ENCODE measurements at regions not wholly inside any gene's neighbourhood (a gene's known extent, or its start where the extent isn't known, plus 50 kb on each side); places are given as distances from the start of the nearest gene placed in this dataset.
"Not testable (repeated sequence)": the region's sequence is repeated elsewhere in the genome, so short reads cannot be mapped to it uniquely, and the experiment has no call there.

DNA sequence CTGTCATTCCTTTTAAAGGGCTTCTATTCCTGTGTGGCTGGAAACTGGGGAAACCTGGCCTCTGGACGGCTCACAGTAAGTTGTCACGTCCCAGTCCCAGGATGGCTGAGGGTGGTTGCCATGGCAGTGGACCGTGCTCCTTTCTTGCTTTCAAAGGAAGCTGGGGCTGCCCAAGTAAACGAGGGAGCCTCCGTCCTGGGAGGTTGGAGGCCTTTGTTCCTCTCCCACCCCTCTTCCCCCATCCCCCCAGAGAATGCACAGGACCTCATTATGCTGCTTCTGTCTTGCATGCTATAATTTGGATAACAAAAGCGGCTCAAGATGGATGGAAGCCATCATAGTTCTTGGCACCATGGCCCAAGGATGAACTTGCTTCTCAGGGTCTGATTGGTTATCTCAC is 325.5 kb upstream of the HS6ST1 start:
- no peak for DNase-seq (ENCODE audit: low spot score)

- no peak for DNase-seq (ENCODE audit: low spot score)
Measured at GRCh38 chr2:128644718-128645256, 326.1 kb upstream of the HS6ST1 start.

GRCh38 chr2:128645631-128646030 is 327.0 kb upstream of the HS6ST1 start:
- DNase-seq (ENCODE audit: low spot score): no peak

- no peak for DNase-seq (ENCODE audit: low spot score)
Measured at GRCh38 chr2:128646091-128646490, 327.4 kb upstream of the HS6ST1 start.

DNA sequence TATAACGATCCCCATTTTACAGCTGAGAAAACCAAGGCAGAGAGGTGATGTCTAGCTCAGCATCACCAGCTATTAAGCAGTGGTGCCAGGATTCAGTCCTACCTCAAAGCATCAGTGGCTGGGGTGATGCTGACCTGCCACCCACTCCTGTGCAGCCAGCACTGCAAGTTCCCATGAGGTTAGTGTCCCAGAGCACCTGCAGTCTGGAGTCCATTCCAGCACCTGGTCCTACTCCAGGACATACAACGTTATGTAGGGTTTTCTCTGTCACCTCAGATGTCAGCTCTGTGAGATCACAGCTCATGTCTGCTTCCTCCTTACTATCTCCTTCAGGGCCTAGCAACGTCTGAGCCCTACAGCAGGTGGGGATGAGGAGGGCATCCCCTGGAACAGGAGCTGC is 328.0 kb upstream of the HS6ST1 start:
- DNase-seq (ENCODE audit: low spot score): no peak

GRCh38 chr2:128651000-128651399 is 332.3 kb upstream of the HS6ST1 start:
- no peak for DNase-seq (ENCODE audit: low spot score)

DNA sequence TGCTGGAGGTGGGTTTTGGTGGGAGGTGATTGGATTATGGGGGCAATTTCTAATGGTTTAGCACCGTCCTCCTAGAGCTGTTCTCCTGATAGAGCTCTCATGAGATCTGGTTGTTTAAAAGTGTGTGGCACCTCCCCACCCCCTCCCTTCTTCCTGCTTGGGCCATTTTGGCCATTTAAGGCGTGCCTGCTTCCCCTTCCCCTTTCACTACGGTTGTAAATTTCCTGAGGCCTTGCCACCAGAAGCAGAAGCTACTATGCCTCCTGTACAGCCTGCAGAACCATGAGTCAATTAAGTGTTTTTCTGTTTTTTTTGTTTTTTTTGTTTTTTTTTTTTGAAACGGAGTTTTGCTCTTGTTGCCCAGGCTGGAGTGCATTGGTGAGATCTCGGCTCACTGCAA is 335.7 kb upstream of the HS6ST1 start:
- no peak for DNase-seq (ENCODE audit: low spot score)

DNA sequence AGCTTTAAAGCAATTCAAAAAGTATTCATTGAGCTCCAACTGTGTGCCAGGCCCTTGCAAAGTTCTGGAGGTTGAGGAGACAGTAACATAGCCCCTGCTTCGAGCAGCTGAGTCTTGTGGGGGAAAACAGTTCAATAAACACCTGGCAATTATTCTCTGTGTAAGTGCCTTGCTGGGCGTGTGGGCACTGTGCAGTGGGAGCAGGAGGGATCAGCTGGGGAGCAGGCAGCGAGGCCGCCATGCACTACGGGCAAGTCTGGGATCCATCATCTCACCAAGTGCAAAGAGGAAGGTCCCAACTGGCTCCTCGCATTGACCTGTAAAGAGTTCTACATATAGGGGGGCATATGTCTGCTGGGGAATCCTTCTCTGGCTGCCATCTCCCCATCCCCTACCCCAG is 342.2 kb upstream of the HS6ST1 start:
- DNase-seq (ENCODE audit: low spot score): no peak

GRCh38 chr2:128661311-128661710 is 342.6 kb upstream of the HS6ST1 start:
- no peak for DNase-seq (ENCODE audit: low spot score)

GRCh38 chr2:128662051-128662471 is 343.4 kb upstream of the HS6ST1 start:
- no peak for DNase-seq (ENCODE audit: low spot score)

DNA sequence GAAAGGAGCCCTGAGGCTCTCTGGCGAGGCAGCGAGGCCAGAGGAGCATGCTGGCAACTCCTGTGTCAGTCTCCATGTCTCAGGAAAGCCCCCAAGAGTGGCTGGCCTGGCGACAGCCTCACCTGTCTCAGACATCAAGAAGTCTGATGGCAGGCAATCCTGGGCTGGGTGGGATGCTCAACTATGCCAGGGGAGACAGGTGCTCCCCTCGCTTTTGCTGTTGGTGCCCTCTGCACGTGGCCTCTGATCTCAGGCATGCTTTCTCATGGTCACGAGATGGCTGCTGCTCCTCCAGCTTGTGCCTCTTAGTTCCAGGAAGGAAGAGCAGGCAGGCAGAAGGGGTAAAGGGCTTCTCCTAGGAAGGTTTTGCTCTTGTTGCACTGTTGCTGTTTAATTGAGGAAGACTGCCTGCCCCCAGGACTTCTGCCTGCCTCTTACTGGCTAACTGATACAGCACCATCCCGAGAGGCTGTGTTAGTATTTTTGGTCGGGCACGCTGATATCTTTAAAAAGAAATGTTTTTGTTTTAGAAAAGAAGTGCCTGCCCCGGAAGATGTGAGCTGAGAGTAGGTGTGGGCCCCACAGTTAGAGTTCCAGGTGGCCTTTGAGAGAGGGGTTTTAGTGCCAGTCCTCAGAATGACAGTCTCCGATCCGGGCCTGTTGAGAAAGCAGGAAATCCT is 344.8 kb upstream of the HS6ST1 start:
- DNase-seq (ENCODE audit: low spot score): no peak

DNA sequence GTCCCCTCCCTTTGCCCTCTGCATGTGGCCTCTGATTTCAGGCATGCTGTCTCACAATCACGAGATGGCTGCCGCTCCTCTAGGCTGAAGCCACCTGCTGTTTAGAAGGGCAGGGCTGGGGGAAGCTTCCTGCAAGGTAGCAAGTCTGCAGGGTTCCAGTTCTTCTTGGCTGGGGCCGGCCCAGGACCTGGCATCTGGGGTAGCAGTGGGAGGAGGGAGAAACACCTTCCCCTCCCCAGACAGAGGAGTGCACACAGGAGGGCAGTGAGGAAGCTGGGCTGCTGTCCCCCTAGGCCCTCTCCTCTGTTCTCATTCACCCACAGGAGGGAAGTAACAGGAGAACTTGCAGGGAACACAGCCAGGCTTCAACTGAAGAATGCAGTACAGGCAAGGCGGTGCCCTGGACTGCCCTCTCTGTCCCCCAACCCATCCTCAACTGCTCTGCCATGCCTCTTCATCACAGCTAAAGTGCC is 345.9 kb upstream of the HS6ST1 start:
- DNase-seq (ENCODE audit: low spot score): no peak

DNA sequence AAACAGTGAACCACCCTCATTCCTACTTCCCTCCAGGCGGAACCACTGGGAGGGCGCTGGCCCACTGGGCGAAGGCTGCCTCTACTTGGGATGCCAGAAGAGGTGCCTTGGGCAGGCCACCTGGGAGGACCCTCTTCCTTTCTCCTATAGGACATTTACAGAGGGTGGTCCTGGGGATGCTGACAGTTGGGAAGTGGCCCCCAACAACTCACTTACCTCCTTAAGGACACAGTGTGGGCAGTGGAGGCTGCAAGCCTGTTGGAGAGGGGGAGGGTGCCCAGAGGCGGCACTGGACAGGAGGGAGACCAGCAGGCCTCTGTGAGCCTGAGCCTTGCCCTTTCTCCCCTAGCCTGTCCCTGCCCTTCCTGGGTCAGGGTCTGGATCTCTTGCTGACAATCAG is 346.4 kb upstream of the HS6ST1 start:
- DNase-seq (ENCODE audit: low spot score): no peak

- DNase-seq (ENCODE audit: low spot score): no peak
Measured at GRCh38 chr2:128666596-128666995, 347.9 kb upstream of the HS6ST1 start.

DNA sequence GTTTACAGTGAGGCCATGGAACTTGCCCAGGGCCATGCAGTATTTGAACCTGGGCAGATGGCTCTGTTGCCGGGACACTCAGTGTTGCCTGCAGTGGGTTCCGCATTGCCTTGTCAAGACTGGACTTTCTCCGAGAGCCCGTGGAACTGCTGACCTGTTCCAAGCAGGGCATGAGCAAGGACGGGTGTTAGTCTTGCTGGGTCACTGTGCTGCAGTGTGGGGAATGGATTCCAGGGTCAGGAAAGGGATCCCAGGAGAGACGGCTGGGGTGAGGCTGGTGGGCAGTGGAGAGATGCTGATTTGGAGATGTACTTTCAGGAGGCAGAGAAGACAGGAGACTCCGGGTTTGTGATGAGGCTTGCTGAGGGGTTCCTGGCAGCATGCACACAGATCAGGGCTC is 348.7 kb upstream of the HS6ST1 start:
- DNase-seq (ENCODE audit: low spot score): no peak

DNA sequence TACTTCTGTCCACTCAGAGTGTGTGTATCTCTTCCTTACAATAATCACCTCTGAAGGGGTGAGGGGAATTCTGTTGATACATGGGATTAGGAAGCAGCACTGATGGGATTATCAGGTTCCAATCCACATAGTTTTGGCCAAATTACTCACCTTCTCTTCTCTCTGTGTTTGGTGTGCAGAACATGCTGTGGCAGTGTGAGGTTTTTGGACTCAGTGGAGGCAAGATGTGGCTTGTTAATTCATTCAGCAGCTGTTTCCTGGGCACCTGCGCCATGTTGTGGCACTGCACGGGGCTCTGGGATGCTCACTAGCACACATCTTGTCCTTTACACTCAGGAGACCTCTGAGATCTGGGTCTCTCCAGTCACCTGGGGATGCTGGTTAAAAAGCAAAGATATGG is 350.3 kb upstream of the HS6ST1 start:
- DNase-seq (ENCODE audit: low spot score): no peak

- no peak for DNase-seq (ENCODE audit: low spot score)
Measured at GRCh38 chr2:128670066-128670465, 351.4 kb upstream of the HS6ST1 start.

DNA sequence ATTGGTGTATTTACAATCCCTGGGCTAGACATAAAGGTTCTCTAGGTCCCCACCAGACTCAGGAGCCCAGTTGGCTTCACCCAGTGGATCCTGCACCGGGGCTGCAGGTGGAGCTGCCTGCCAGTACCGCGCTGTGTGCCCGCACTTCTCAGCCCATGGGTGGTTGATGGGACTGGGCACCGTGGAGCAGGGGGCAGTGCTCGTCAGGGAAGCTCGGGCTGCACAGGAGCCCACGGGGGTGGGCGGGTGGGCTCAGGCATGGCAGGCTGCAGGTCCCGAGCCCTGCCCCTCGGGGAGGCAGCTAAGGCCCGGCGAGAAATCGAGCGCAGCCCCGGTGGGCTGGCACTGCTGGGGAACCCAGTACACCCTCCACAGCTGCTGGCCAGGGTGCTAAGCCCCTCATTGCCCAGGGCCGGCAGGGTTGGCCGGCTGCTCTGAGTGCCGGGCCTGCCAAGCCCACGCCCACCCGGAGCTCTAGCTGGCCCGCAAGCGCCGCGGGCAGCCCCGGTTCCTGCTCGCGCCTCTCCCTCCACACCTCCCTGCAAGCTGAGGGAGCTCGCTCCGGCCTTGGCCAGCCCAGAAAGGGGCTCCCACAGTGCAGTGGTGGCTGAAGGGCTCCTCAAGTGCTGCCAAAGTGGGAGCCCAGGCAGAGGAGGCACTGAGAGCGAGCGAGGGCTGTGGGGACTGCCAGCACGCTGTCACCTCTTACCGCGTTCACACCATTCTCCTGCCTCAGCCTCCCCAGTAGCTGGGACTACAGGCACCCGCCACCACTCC is 353.5 kb upstream of the HS6ST1 start:
- not testable (repeated sequence) for DNase-seq (ENCODE audit: low spot score)

DNA sequence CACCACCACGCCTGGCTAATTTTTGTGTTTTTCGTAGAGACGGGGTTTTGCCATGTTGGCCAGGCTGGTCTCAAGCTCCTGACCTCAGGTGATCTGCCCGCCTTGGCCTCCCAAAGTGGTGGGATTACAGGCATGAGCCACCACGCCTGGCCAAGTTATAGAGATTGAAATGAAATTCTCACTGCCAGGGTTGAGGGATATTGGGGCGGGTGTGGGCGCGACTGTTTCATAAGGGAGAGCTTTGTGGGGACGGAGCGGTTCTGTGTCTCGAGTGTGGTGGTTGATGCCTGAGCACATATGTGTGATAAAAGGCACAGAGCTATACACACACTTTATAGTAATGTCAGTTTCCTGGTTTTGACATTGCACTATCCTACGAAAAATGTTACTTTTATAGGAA is 361.0 kb upstream of the HS6ST1 start:
- not testable (repeated sequence) for DNase-seq (ENCODE audit: low spot score)

- no peak for DNase-seq (ENCODE audit: low spot score)
Measured at GRCh38 chr2:128681507-128681906, 362.8 kb upstream of the HS6ST1 start.

GRCh38 chr2:128682266-128682665 is 363.6 kb upstream of the HS6ST1 start:
- no peak for DNase-seq (ENCODE audit: low spot score)

- no peak for DNase-seq (ENCODE audit: low spot score)
Measured at GRCh38 chr2:128682729-128683284, 364.1 kb upstream of the HS6ST1 start.

DNA sequence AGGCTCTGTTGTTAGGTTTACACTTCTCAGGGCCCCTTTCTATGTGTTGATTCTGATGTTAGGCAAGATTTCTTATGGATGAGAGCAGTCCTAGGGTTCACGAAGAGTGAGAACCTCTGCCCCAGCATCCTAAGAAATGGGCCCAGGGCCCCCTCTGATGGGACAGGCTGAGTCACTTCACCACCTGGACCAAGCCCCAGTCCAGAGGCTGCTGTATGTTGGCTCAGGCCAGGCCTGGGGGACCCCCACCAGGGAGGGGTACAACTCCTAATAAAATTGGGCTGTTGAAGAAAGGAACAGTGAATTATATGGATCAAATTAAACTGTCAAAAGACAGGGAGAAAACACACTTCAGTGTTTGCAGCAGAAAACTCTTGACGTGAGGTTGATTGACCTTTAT is 365.9 kb upstream of the HS6ST1 start:
- DNase-seq (ENCODE audit: low spot score): no peak
